Jurkat, Clone E6-1 (cell line): ENCODE measurements at regions not wholly inside any gene's neighbourhood (a gene's known extent, or its start where the extent isn't known, plus 50 kb on each side); places are given as distances from the start of the nearest gene placed in this dataset.
"Not testable (repeated sequence)": the region's sequence is repeated elsewhere in the genome, so short reads cannot be mapped to it uniquely, and the experiment has no call there.

Experiments
- DNase-seq: peaks from one replicate; pipeline ENCODE4 v3.0.0-alpha.2; 2011; ENCODE audit warnings: low read depth, low spot score
- H3K4me3 ChIP-seq: 2 replicates; pipeline ENCODE4 v1.5.1; 2011; ENCODE audit warnings: mild to moderate bottlenecking, low read length, control low read depth, moderate library complexity

DNA sequence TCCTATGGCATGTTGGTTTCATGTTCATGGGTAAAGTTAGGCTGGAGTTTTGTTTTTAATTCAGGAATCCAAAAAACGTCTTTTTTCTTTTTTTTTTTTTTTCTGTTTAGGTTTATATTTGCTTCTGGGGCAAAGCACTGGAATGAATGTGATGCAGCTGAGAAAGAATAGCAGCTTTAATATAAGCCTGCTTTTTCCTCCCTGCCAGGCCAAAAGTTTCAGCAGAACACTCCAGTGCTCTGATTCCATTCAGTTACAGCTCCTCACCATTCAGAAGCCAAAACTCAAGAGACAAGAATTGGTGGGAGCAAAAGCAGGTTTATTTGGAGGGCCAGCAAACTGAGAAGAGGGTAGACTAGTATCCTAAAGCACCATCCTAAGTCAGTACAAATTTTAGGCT, 102.7 kb upstream of the PELI1 start:
- DNase-seq: no peak
- no peak overlapping the region for H3K4me3 ChIP-seq

DNA sequence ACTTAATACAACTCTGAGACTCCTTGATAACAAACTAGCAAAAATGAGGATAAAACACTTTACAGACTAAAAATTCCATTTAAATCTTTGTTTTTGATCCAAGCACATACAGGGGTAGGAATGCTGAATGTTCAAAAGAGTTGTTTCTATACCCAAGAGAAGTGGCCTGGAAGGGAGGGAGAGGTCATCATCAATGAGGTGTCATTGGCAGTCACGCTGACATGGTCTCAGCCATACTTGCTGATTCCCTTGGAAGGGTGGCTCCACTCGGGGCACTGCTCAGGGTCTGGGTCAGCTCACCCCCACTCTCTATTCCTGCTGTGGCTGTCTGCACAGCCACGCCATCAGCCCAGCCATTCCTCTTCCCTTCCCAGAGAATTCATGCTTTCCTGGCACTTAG, 105.2 kb upstream of the PELI1 start:
- H3K4me3 ChIP-seq: no peak overlapping the region
- DNase-seq: no peak

GRCh38 chr2:64250063-64250462, 105.8 kb upstream of the PELI1 start:
- no peak overlapping the region for H3K4me3 ChIP-seq
- DNase-seq: no peak

- H3K4me3 ChIP-seq: no peak overlapping the region
- DNase-seq: no peak
These were observed 106.7 kb upstream of the PELI1 start for GRCh38 chr2:64250751-64251423.

DNA sequence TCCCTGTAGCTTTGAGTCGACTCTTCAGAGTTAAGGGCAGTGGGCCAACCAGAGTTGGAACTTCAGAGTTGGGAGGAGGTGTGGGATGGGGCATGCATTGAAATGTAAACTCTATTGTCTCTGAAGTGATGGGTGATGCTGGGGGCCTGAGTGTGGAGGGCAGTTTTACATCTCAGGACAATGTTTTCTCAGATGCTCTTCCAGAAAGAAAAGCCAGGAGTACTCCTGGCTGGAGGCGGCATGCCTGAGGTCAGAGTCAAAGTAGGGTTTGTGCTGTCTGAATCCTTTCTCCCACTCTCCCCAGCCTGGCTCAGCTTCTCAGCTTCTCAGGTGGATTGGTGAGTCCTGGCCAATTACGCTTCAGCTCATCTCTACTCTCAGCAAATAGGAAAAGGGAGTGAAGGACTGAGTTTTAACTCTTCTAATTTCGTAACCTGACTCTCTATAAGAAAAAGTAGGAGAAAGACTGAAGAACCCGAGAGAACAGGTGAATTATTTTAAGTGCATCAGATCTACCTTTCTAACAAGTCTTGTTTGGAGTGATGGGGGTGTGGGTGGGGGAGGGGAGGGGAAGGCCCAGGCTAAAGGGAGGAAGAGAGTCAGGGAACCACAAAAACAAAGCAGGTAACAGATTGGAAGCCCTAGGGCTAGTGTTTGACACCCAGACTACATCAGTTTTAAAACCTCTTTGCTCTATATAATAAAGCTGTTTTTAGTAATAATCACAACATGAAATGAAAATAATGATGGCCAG, 107.5 kb upstream of the PELI1 start:
- no peak overlapping the region for H3K4me3 ChIP-seq
- no peak for DNase-seq

DNA sequence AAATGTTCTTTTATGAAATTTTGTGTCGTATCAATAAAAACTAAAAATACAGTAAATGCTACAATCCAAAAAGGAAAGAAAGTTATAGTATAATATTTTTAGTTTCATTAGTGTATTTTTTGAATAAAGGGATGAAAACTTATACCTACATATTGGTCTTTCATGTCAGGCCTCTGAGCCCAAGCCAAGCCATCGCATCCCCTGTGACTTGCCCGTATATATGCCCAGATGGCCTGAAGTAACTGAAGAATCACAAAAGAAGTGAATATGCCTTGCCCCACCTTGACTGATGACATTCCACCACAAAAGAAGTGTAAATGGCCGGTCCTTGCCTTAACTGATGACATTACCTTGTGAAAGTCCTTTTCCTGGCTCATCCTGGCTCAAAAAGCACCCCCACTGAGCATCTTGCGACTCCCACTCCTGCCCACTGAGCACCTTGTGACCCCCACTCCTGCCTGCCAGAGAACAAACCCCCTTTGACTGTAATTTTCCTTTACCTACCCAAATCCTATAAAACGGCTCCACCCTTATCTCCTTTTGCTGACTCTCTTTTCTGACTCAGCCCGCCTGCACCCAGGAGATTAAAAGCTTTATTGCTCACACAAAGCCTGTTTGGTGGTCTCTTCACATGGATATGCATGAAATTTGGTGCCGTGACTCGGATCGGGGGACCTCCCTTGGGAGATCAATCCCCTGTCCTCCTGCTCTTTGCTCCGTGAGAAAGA, 108.2 kb upstream of the PELI1 start:
- not testable (repeated sequence) for H3K4me3 ChIP-seq, DNase-seq

GRCh38 chr2:64253421-64253820, 109.2 kb upstream of the PELI1 start:
- not testable (repeated sequence) for H3K4me3 ChIP-seq, DNase-seq

GRCh38 chr2:64258566-64258965, 114.3 kb upstream of the PELI1 start:
- H3K4me3 ChIP-seq: no peak overlapping the region
- DNase-seq: no peak

GRCh38 chr2:64259312-64259711, 115.1 kb upstream of the PELI1 start:
- no peak overlapping the region for H3K4me3 ChIP-seq
- DNase-seq: no peak

- no peak overlapping the region for H3K4me3 ChIP-seq
- DNase-seq: no peak
These were observed 116.0 kb upstream of the PELI1 start for GRCh38 chr2:64260093-64260803.

- no peak overlapping the region for H3K4me3 ChIP-seq
- DNase-seq: no peak
These were observed 116.6 kb upstream of the PELI1 start for GRCh38 chr2:64260817-64261216.

DNA sequence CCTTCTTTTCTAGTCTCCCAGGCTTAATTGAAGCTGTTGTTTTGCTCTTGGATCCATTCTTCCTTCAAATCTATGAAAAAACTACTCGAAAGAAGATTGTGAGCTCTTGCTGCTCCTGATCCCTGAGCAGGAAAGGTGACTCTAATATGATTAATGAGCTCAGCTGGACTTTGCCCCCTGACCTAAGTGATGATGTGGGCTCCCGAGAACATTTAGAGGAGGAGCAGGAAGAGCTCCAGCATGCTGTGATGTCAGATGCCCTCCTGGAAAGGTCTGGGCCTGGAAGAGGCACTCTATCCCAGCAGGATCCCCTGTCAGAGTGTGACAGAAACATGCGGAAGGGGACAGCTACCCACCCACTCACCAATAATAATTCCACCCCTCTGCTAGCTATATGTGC, 117.9 kb upstream of the PELI1 start:
- DNase-seq: no peak
- H3K4me3 ChIP-seq: no peak overlapping the region

- DNase-seq: no peak
These were observed 118.6 kb upstream of the PELI1 start for GRCh38 chr2:64262816-64263215.

DNA sequence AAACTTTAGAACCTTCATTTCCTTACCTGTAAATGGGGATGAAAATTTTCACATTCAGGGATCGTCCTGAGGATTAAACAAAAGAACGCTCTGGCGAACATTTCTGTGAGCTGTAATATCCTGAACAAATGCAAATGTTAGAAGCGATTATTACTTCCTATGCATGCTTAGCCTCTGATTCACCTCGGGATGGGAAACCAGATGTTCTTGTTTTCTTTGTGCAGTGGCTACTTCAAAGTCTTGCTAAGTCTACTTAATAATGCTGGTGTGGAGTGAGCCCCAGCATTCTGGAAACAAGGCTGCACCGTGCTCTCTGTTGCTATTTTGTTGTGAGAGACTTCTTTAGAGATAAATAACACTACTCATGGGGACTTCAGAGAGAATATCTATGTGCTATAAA, 119.1 kb upstream of the PELI1 start:
- H3K4me3 ChIP-seq: no peak overlapping the region
- no peak for DNase-seq

More at GRCh38 chr2:64262816-64263215, 118.6 kb upstream of the PELI1 start:
- no peak overlapping the region for H3K4me3 ChIP-seq

GRCh38 chr2:64267699-64268098, 123.5 kb upstream of the PELI1 start:
- no peak overlapping the region for H3K4me3 ChIP-seq
- DNase-seq: no peak

GRCh38 chr2:64268330-64269048, 124.3 kb upstream of the PELI1 start:
- DNase-seq: no peak
- H3K4me3 ChIP-seq: no peak overlapping the region

- no peak for DNase-seq
- H3K4me3 ChIP-seq: no peak overlapping the region
These were observed 129.5 kb upstream of the PELI1 start for GRCh38 chr2:64273524-64274398.
